ENCODE measurements at regions not wholly inside any gene's neighbourhood (a gene's known extent, or its start where the extent isn't known, plus 50 kb on each side); places are given as distances from the start of the nearest gene placed in this dataset.

- H3K4me2 ChIP-seq (ENCODE audit: low read length), result no peak overlapping the region
- H2AFZ ChIP-seq (ENCODE audit: low read length), result no peak overlapping the region
- peaks cover 9% of the 10 kb centered on the region for H3K4me1 ChIP-seq (ENCODE audit: insufficient read depth, low read length, poor library complexity, severe bottlenecking)
- no peak for DNase-seq (ENCODE audit: low spot score)
- ChIA-PET CTCF (ENCODE audit: unreplicated experiment) (no interaction called here), POLR2A (interaction anchor here (0.6 kb wide), 2 partner anchors 32 to 89 kb away, joined by 3 read pairs; no protein-coding TSS in a partner anchor)
- no TSS peak for BruUV-seq (replicated peaks)
- intact Hi-C loops (cut with micrococcal nuclease; ENCODE audit: unreplicated experiment), result no loop called here
- H3K79me2 ChIP-seq (ENCODE audit: insufficient read depth, low read depth, low read length), result peaks cover 11% of the 10 kb centered on the region
- TF ChIP-seq CTCF (conservative IDR thresholded peaks at IDR 0.05; ENCODE audit: low read length) (no peak), EZH2phosphoT487 (IDR thresholded peaks at IDR 0.05; ENCODE audit: borderline replicate concordance, low read depth, low read length) (no peak)
- no peaks in the 10 kb centered on the region for H4K20me1 ChIP-seq (ENCODE audit: insufficient read depth, low read length)
- no peaks in the 10 kb centered on the region for H3K9me2 ChIP-seq (ENCODE audit: insufficient read depth, low read length)
- no peaks in the 10 kb centered on the region for H3K9me3 ChIP-seq (ENCODE audit: low read length)
- H3K4me3 ChIP-seq (ENCODE audit: low read depth, low read length, poor library complexity, severe bottlenecking), result no peak overlapping the region
- H3K27ac ChIP-seq (ENCODE audit: low read depth, low read length, poor library complexity, severe bottlenecking), result no peak overlapping the region
- peaks cover 10% of the 10 kb centered on the region for H3K36me3 ChIP-seq (ENCODE audit: insufficient read depth, low read length)
Observed at GRCh38 chr9:519579-519978, 304.9 kb downstream of the DOCK8 start.

- no peak for TF ChIP-seq CTCF (conservative IDR thresholded peaks at IDR 0.05; ENCODE audit: low read length)
Observed at GRCh38 chr9:520302-520701, 305.6 kb downstream of the DOCK8 start.

GRCh38 chr9:522190-522589, 307.5 kb downstream of the DOCK8 start:
- Histone ChIP-seq H2AFZ (ENCODE audit: low read length) (no peak overlapping the region), H3K4me1 (ENCODE audit: insufficient read depth, low read length, poor library complexity, severe bottlenecking) (no peaks in the 10 kb centered on the region), H3K9me2 (ENCODE audit: insufficient read depth, low read length) (no peaks in the 10 kb centered on the region), H3K79me2 (ENCODE audit: insufficient read depth, low read depth, low read length) (peaks cover 8% of the 10 kb centered on the region; the same call in 1 of the 2 replicates), H3K27ac (ENCODE audit: low read depth, low read length, poor library complexity, severe bottlenecking) (no peak overlapping the region), H3K4me2 (ENCODE audit: low read length) (no peak overlapping the region), H3K4me3 (ENCODE audit: low read depth, low read length, poor library complexity, severe bottlenecking) (no peak overlapping the region), H3K9me3 (ENCODE audit: low read length) (no peaks in the 10 kb centered on the region), H3K36me3 (ENCODE audit: insufficient read depth, low read length) (peaks cover 13% of the 10 kb centered on the region), H4K20me1 (ENCODE audit: insufficient read depth, low read length) (no peaks in the 10 kb centered on the region)
- no TSS peak for BruUV-seq (replicated peaks)
- TF ChIP-seq CTCF (conservative IDR thresholded peaks at IDR 0.05; ENCODE audit: low read length), result no peak
- no peak for DNase-seq (ENCODE audit: low spot score)
- POLR2A ChIA-PET, result interaction anchor here (0.9 kb wide), 1 partner anchor 26 kb away, joined by 3 read pairs; no protein-coding TSS in a partner anchor
- intact Hi-C loops (cut with micrococcal nuclease; ENCODE audit: unreplicated experiment), result no loop called here
- CTCF ChIA-PET (ENCODE audit: unreplicated experiment), result no interaction called here

More at GRCh38 chr9:520302-520701, 305.6 kb downstream of the DOCK8 start:
- Histone ChIP-seq H3K27ac (ENCODE audit: low read depth, low read length, poor library complexity, severe bottlenecking) (no peak overlapping the region), H3K9me3 (ENCODE audit: low read length) (no peaks in the 10 kb centered on the region), H4K20me1 (ENCODE audit: insufficient read depth, low read length) (no peaks in the 10 kb centered on the region), H3K4me2 (ENCODE audit: low read length) (no peak overlapping the region), H3K36me3 (ENCODE audit: insufficient read depth, low read length) (peaks cover 10% of the 10 kb centered on the region), H3K4me1 (ENCODE audit: insufficient read depth, low read length, poor library complexity, severe bottlenecking) (peaks cover 8% of the 10 kb centered on the region), H2AFZ (ENCODE audit: low read length) (no peak overlapping the region), H3K9me2 (ENCODE audit: insufficient read depth, low read length) (no peaks in the 10 kb centered on the region), H3K4me3 (ENCODE audit: low read depth, low read length, poor library complexity, severe bottlenecking) (no peak overlapping the region), H3K79me2 (ENCODE audit: insufficient read depth, low read depth, low read length) (peaks cover 8% of the 10 kb centered on the region; the same call in 1 of the 2 replicates)
- intact Hi-C loops (cut with micrococcal nuclease; ENCODE audit: unreplicated experiment), result no loop called here
- DNase-seq (ENCODE audit: low spot score), result no peak
- POLR2A ChIA-PET, result interaction anchor here (0.6 to 1.4 kb wide), 2 partner anchors 32 to 36 kb away, joined by 3 read pairs; no protein-coding TSS in a partner anchor
- CTCF ChIA-PET (ENCODE audit: unreplicated experiment), result no interaction called here
- BruUV-seq (replicated peaks), result no TSS peak

Data from OCI-LY7 (cell line).